Putamen (tissue), 1 donor: ENCODE measurements at regions not wholly inside any gene's neighbourhood (a gene's known extent, or its start where the extent isn't known, plus 50 kb on each side); places are given as distances from the start of the nearest gene placed in this dataset.
"Not testable (repeated sequence)": the region's sequence is repeated elsewhere in the genome, so short reads cannot be mapped to it uniquely, and the experiment has no call there.

Experiments used
- DNase-seq: peaks from one replicate; pipeline ENCODE4 v3.0.0-alpha.2; 2016; ENCODE audit warnings: low spot score

- no peak for DNase-seq
Measured at GRCh38 chr4:45215976-45216542, 489.7 kb upstream of the GNPDA2 start.

GRCh38 chr4:45208476-45208875 is 482.1 kb upstream of the GNPDA2 start:
- DNase-seq, result not testable (repeated sequence)

GRCh38 chr4:45207864-45208331 is 481.5 kb upstream of the GNPDA2 start:
- DNase-seq, result not testable (repeated sequence)

- not testable (repeated sequence) for DNase-seq
Measured at GRCh38 chr4:45207241-45207863, 481.0 kb upstream of the GNPDA2 start.

GRCh38 chr4:45199736-45200135 is 473.4 kb upstream of the GNPDA2 start:
- no peak for DNase-seq

GRCh38 chr4:45188501-45188900 is 462.1 kb upstream of the GNPDA2 start:
- DNase-seq, result no peak

- DNase-seq, result no peak
Measured at GRCh38 chr4:45186249-45186648, 459.9 kb upstream of the GNPDA2 start.

- peak; percentile 29 for DNase-seq
Measured at GRCh38 chr4:45183905-45184304, 457.5 kb upstream of the GNPDA2 start.

- DNase-seq, result no peak
Measured at GRCh38 chr4:45172636-45173035, 446.3 kb upstream of the GNPDA2 start.

GRCh38 chr4:45160951-45161350 is 434.6 kb upstream of the GNPDA2 start:
- DNase-seq, result no peak

- DNase-seq, result no peak
Measured at GRCh38 chr4:45155081-45155777, 428.9 kb upstream of the GNPDA2 start.

- DNase-seq, result peak; percentile 51
Measured at GRCh38 chr4:45147866-45148265, 421.5 kb upstream of the GNPDA2 start.

GRCh38 chr4:45131020-45131419 is 404.7 kb upstream of the GNPDA2 start:
- DNase-seq, result no peak

- DNase-seq, result no peak
Measured at GRCh38 chr4:45122406-45122805, 396.1 kb upstream of the GNPDA2 start.

- no peak for DNase-seq
Measured at GRCh38 chr4:45121426-45121975, 395.1 kb upstream of the GNPDA2 start.

GRCh38 chr4:45120163-45120562 is 393.8 kb upstream of the GNPDA2 start:
- no peak for DNase-seq

GRCh38 chr4:45119376-45119775 is 393.0 kb upstream of the GNPDA2 start:
- no peak for DNase-seq

GRCh38 chr4:45102716-45103115 is 376.4 kb upstream of the GNPDA2 start:
- no peak for DNase-seq

GRCh38 chr4:45100956-45101818 is 374.8 kb upstream of the GNPDA2 start:
- no peak for DNase-seq

GRCh38 chr4:45099471-45099870 is 373.1 kb upstream of the GNPDA2 start:
- no peak for DNase-seq

GRCh38 chr4:45094684-45095083 is 368.3 kb upstream of the GNPDA2 start:
- no peak for DNase-seq

GRCh38 chr4:45082101-45082500 is 355.7 kb upstream of the GNPDA2 start:
- peak; percentile 11 for DNase-seq
